ENCODE measurements at regions not wholly inside any gene's neighbourhood (a gene's known extent, or its start where the extent isn't known, plus 50 kb on each side); places are given as distances from the start of the nearest gene placed in this dataset.

DNA sequence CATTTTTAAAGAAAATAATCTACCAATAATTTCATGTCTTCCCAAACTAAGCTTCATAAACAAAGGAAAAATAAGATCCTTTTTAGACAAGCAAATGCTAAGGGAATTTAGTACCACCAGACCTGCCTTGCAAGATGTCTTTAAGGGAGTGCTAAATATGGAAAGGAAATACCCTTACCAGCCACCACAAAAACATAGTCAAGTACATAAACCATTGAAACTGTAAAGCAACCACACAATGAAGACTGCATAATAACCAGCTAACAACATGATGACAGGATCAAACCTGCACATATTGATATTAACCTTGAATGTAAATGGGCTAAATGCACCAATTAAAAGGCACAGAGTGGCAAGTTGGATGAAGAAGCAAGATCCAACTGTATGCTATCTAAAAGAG, 586.5 kb upstream of the NRG3 start:
- TF ChIP-seq, protein P1, sequence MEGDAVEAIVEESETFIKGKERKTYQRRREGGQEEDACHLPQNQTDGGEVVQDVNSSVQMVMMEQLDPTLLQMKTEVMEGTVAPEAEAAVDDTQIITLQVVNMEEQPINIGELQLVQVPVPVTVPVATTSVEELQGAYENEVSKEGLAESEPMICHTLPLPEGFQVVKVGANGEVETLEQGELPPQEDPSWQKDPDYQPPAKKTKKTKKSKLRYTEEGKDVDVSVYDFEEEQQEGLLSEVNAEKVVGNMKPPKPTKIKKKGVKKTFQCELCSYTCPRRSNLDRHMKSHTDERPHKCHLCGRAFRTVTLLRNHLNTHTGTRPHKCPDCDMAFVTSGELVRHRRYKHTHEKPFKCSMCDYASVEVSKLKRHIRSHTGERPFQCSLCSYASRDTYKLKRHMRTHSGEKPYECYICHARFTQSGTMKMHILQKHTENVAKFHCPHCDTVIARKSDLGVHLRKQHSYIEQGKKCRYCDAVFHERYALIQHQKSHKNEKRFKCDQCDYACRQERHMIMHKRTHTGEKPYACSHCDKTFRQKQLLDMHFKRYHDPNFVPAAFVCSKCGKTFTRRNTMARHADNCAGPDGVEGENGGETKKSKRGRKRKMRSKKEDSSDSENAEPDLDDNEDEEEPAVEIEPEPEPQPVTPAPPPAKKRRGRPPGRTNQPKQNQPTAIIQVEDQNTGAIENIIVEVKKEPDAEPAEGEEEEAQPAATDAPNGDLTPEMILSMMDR (conservative IDR thresholded peaks at IDR 0.05 in 1 of 2, IDR thresholded peaks at IDR 0.05 in 1 of 2; ENCODE audit: low read depth in 1 of 2, low read length in 2 of 2) = no peak
- no peak for TF ChIP-seq EZH2 (IDR thresholded peaks at IDR 0.05; ENCODE audit: low read length, missing control alignments)

All from fibroblast of lung (primary cell).